IMR-90 (cell line): ENCODE measurements at regions not wholly inside any gene's neighbourhood (a gene's known extent, or its start where the extent isn't known, plus 50 kb on each side); places are given as distances from the start of the nearest gene placed in this dataset.

ENCODE experiments used
- CTCF ChIP-seq: conservative IDR thresholded peaks from 2 replicates; pipeline ENCODE4 v1.5.1; 2012; ENCODE audit warnings: mild to moderate bottlenecking, low read depth, low read length, improper control_type of control experiment
- MAFK ChIP-seq: IDR thresholded peaks from 2 replicates; pipeline ENCODE4 v1.6.1; 2012; ENCODE audit warnings: low read depth, low read length, improper control_type of control experiment
- MAZ ChIP-seq: IDR thresholded peaks from 2 replicates; pipeline ENCODE4 v1.6.1; 2012; ENCODE audit warnings: low read depth, mild to moderate bottlenecking, low read length, improper control_type of control experiment, moderate library complexity, borderline replicate concordance
- POLR2A ChIP-seq: IDR thresholded peaks from 2 replicates; pipeline ENCODE4 v1.6.1; 2012; ENCODE audit warnings: mild to moderate bottlenecking, low read depth, low read length
- RFX5 ChIP-seq: IDR thresholded peaks from 2 replicates; pipeline ENCODE4 v1.8.0; 2012; ENCODE audit warnings: low read depth, mild to moderate bottlenecking, low read length, moderate library complexity
- USF2 ChIP-seq: fragments of 150-350 bp; IDR thresholded peaks from 2 replicates; pipeline ENCODE4 v1.6.1; 2017; ENCODE audit warnings: mild to moderate bottlenecking, antibody characterized with exemption, low read length, low read depth

- no peak for TF ChIP-seq RFX5
- no peak for TF ChIP-seq CTCF
- no peak for TF ChIP-seq POLR2A
- TF ChIP-seq MAZ: no peak
- TF ChIP-seq USF2: no peak
- TF ChIP-seq MAFK: no peak
These were observed 825.7 kb downstream of the AACS start for GRCh38 chr12:125890971-125891370.
